Right lobe of liver (tissue), 4 donors: ENCODE measurements at regions not wholly inside any gene's neighbourhood (a gene's known extent, or its start where the extent isn't known, plus 50 kb on each side); places are given as distances from the start of the nearest gene placed in this dataset.

Experiments used
- POLR2A ChIP-seq: fragments of 450-650 bp; IDR thresholded peaks from one replicate; pipeline ENCODE4 v1.6.1; 2017; ENCODE audit warnings: antibody characterized with exemption, mild to moderate bottlenecking
- TF ChIP-seq, protein P1 (sequence below), 4 donors: fragments of 200-600 bp in 3 of 4; fragments of 450-650 bp in 1 of 4; IDR thresholded peaks; one replicate each; pipeline versions ENCODE4 v1.5.1 to v1.8.0; 2016 to 2022; ENCODE audit warnings: antibody characterized with exemption in 4 of 4, mild to moderate bottlenecking in 2 of 4
- donor health status: DM: no; HTN: no; CAD: no.
- donor health status: DM: no; HTN: no; CAD: no.
- donor health status: DM: no; HTN: yes; CAD: no.

DNA sequence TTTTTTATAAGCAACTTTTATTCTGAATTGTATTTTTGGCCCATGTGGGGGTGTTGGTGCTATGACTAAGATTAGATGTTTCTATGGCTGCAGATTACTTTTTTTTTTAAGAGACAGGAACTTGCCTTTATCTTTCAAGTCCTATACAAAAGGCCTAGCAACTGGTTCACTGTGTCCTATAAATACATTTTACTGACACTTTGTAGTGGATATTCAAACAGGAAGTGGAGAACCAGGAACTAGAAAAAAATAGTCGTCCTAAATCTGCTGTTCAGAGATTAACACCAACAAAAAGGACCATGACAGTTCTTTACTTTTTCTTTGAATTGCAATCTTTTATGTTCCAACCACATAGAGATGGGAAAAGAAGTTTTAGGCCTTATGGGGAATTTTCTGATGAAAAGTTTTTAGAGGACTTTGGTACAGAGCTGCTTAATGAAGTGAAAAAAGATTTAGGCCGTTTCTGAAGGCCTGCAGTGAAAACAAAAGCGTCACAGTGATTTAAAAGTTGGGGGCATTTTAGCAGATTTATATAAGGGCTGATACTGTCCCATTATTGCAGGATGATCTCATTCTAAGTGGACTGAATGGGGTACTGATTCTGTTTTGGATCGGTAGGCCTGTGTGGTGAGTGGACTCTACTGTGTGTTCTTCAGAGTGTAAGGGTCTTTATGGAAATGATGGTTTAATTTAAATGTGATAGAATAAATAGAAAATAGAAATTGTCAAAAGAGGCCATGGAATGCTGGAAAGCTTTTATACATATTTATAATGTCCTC lies 136.4 kb upstream of the DEPDC1 start:
- TF ChIP-seq, protein P1, sequence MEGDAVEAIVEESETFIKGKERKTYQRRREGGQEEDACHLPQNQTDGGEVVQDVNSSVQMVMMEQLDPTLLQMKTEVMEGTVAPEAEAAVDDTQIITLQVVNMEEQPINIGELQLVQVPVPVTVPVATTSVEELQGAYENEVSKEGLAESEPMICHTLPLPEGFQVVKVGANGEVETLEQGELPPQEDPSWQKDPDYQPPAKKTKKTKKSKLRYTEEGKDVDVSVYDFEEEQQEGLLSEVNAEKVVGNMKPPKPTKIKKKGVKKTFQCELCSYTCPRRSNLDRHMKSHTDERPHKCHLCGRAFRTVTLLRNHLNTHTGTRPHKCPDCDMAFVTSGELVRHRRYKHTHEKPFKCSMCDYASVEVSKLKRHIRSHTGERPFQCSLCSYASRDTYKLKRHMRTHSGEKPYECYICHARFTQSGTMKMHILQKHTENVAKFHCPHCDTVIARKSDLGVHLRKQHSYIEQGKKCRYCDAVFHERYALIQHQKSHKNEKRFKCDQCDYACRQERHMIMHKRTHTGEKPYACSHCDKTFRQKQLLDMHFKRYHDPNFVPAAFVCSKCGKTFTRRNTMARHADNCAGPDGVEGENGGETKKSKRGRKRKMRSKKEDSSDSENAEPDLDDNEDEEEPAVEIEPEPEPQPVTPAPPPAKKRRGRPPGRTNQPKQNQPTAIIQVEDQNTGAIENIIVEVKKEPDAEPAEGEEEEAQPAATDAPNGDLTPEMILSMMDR (IDR thresholded peaks at IDR 0.05), result no peak
- TF ChIP-seq POLR2A, result no peak
